Keratinocyte (primary cell): ENCODE measurements at regions not wholly inside any gene's neighbourhood (a gene's known extent, or its start where the extent isn't known, plus 50 kb on each side); places are given as distances from the start of the nearest gene placed in this dataset.

Source experiments
- DNase-seq: peaks from one replicate; pipeline ENCODE4 v3.0.0-alpha.2; 2011; ENCODE audit warnings: low read depth, missing footprints, low spot score
- FAIRE-seq: peaks from 2 replicates; lab custom pipeline; 2011; peaks lifted over from hg19 to GRCh38; lab: Jason Lieb, UNC
- H2AFZ ChIP-seq: 2 replicates; pipeline ENCODE4 v1.6.0; 2012; ENCODE audit warnings: low read length, control low read depth, inconsistent platforms; ENCODE audit not compliant: control insufficient read depth
- H3K27ac ChIP-seq: 2 replicates; pipeline ENCODE4 v1.5.1; 2011; ENCODE audit warnings: low read length; ENCODE audit not compliant: control insufficient read depth, insufficient read depth
- H3K27me3 ChIP-seq: 3 replicates; pipeline ENCODE4 v1.6.0; 2011; ENCODE audit warnings: low read length; ENCODE audit not compliant: control insufficient read depth, insufficient read depth; ENCODE audit errors: extremely low read depth
- H3K36me3 ChIP-seq, 2 experiments: 2 replicates in 1 of 2; 3 replicates in 1 of 2; pipeline ENCODE4 v1.5.1; 2011; ENCODE audit warnings: low read length in 2 of 2, mild to moderate bottlenecking in 1 of 2; ENCODE audit not compliant: control insufficient read depth in 2 of 2, insufficient read depth in 2 of 2; ENCODE audit errors: extremely low read depth in 1 of 2
- H3K4me1 ChIP-seq: 3 replicates; pipeline ENCODE4 v1.5.1; 2011; ENCODE audit warnings: low read length; ENCODE audit not compliant: control insufficient read depth, insufficient read depth; ENCODE audit errors: extremely low read depth
- H3K4me2 ChIP-seq: 3 replicates; pipeline ENCODE4 v1.6.0; 2011; ENCODE audit warnings: low read depth, low read length; ENCODE audit not compliant: control insufficient read depth, insufficient read depth; ENCODE audit errors: extremely low read depth
- H3K4me3 ChIP-seq, 3 experiments: fragments of 200-600 bp in 1 of 3; sonication (generic) in 1 of 3; 2 replicates in 2 of 3; 3 replicates in 1 of 3; pipeline ENCODE4 v1.5.1; 2011 to 2016; ENCODE audit warnings: low read length in 3 of 3, mild to moderate bottlenecking in 3 of 3, control low read depth in 2 of 3, inconsistent platforms in 1 of 3, low read depth in 1 of 3, mixed read lengths in 1 of 3, mixed run types in 1 of 3, moderate library complexity in 1 of 3; ENCODE audit not compliant: control insufficient read depth in 2 of 3, insufficient read depth in 2 of 3; ENCODE audit errors: extremely low read depth in 1 of 3
- H3K79me2 ChIP-seq: 2 replicates; pipeline ENCODE4 v1.6.0; 2012; ENCODE audit warnings: low read length; ENCODE audit not compliant: control insufficient read depth, insufficient read depth
- H3K9ac ChIP-seq: 3 replicates; pipeline ENCODE4 v1.6.0; 2011; ENCODE audit warnings: low read length; ENCODE audit not compliant: control insufficient read depth, insufficient read depth; ENCODE audit errors: extremely low read depth
- H3K9me1 ChIP-seq: 3 replicates; pipeline ENCODE4 v1.6.0; 2011; ENCODE audit warnings: low read length; ENCODE audit not compliant: control insufficient read depth, insufficient read depth; ENCODE audit errors: extremely low read depth
- H3K9me3 ChIP-seq: 2 replicates; pipeline ENCODE4 v1.5.1; 2012; ENCODE audit warnings: low read depth, low read length; ENCODE audit not compliant: control insufficient read depth
- H4K20me1 ChIP-seq: 3 replicates; pipeline ENCODE4 v1.6.0; 2011; ENCODE audit warnings: low read length; ENCODE audit not compliant: control insufficient read depth, insufficient read depth; ENCODE audit errors: extremely low read depth
- CTCF ChIP-seq, 3 experiments: IDR thresholded peaks in 1 of 3; conservative IDR thresholded peaks in 1 of 3; optimal IDR thresholded peaks in 1 of 3; 2 replicates in 2 of 3; 3 replicates in 1 of 3; pipeline versions ENCODE3 to v1.5.1; 2011; ENCODE audit warnings: low read length in 3 of 3, mild to moderate bottlenecking in 3 of 3, moderate library complexity in 2 of 3, control low read depth in 1 of 3, inconsistent platforms in 1 of 3; ENCODE audit not compliant: insufficient read depth in 2 of 3; ENCODE audit errors: extremely low read depth in 1 of 3
- EZH2 ChIP-seq: IDR thresholded peaks from one replicate; pipeline ENCODE4 v1.6.1; 2012; ENCODE audit warnings: inconsistent platforms, mild to moderate bottlenecking, low read length, moderate library complexity
- dilution Hi-C: fragments of 300-500 bp; cut with MboI; formaldehyde crosslinking; loops from one replicate; pipeline ENCODE4 v1.7.0; 2020; ENCODE audit warnings: low sequenced_read_pairs; ENCODE audit not compliant: extremely low pct_ligation_motif_present

DNA sequence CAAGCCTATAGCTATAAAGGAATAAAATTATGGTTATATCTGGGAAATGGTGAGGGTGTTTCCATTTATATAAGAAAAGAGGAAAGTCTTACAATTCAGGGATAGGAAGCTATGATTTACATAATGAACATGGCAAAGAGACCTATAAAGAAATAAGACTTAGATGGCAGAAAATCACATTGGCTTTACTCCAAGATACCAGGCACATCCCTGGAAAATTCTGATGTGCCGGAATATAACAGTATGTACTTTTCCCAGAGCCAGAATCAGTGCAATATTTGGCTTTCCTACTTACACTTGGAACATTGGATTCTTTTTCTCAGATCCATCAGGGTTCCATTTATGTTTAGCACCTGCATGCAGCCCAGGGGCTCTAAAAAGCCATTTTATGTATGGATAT, 357.8 kb downstream of the CETN3 start:
- DNase-seq (no peak), FAIRE-seq (no peak)

DNA sequence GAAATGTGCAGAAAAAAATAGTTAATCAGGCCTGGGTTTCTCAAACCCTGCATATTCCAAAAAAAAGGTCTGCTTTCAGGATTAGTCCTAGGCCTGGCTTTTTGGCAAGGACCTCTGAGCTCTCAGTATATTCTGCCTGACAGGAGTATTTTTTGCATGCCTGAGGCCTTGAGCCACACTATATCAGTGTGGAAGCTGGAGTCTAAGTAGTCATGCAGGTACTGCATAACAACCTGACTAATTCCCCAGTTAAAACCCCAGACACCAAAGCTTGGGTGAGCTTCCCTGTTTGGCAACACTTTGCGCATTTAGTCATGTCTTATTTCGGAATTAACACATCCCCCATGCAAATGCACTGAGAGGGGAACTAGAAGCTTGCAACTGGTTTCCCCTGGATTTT, 359.5 kb downstream of the CETN3 start:
- H3K4me1 ChIP-seq = peaks cover 6% of the 10 kb centered on the region
- H4K20me1 ChIP-seq = no peaks in the 10 kb centered on the region
- H3K9me3 ChIP-seq = no peaks in the 10 kb centered on the region
- DNase-seq (no peak), FAIRE-seq (no peak)
- no peak overlapping the region for H3K4me2 ChIP-seq
- dilution Hi-C loops = no loop called here
- no peaks in the 10 kb centered on the region for H3K27me3 ChIP-seq
- no peaks in the 10 kb centered on the region for H3K9me1 ChIP-seq
- H3K36me3 ChIP-seq = no peaks in the 10 kb centered on the region
- H3K79me2 ChIP-seq = no peaks in the 10 kb centered on the region
- no peak for TF ChIP-seq CTCF (optimal IDR thresholded peaks at IDR 0.05 in 1 of 3, IDR thresholded peaks at IDR 0.05 in 1 of 3, conservative IDR thresholded peaks at IDR 0.05 in 1 of 3; ENCODE audit: extremely low read depth in 1 of 3, insufficient read depth in 2 of 3, low read length in 3 of 3)
- no peak for TF ChIP-seq EZH2
- H3K27ac ChIP-seq = no peak overlapping the region
- H3K9ac ChIP-seq = no peak overlapping the region
- no peak overlapping the region for H3K4me3 ChIP-seq
- H2AFZ ChIP-seq = no peak overlapping the region

More for the DNA sequence above, 357.8 kb downstream of the CETN3 start:
- Histone ChIP-seq H3K4me1 (peaks cover 18% of the 10 kb centered on the region), H2AFZ (no peak overlapping the region), H3K27me3 (no peaks in the 10 kb centered on the region), H3K9me3 (no peaks in the 10 kb centered on the region), H3K27ac (no peak overlapping the region), H3K79me2 (no peaks in the 10 kb centered on the region), H3K4me3 (no peak overlapping the region), H3K36me3 (no peaks in the 10 kb centered on the region), H4K20me1 (no peaks in the 10 kb centered on the region), H3K9ac (no peak overlapping the region), H3K4me2 (no peak overlapping the region), H3K9me1 (no peaks in the 10 kb centered on the region)
- TF ChIP-seq CTCF (optimal IDR thresholded peaks at IDR 0.05 in 1 of 3, IDR thresholded peaks at IDR 0.05 in 1 of 3, conservative IDR thresholded peaks at IDR 0.05 in 1 of 3; ENCODE audit: extremely low read depth in 1 of 3, insufficient read depth in 2 of 3, low read length in 3 of 3) = no peak
- no peak for TF ChIP-seq EZH2
- dilution Hi-C loops = no loop called here
